Suprapubic skin (tissue), 4 donors: ENCODE measurements at regions not wholly inside any gene's neighbourhood (a gene's known extent, or its start where the extent isn't known, plus 50 kb on each side); places are given as distances from the start of the nearest gene placed in this dataset.

Source experiments
- CTCF ChIP-seq, 2 donors: fragments of 200-600 bp in 1 of 2; fragments of 450-650 bp in 1 of 2; sonication (generic) in 1 of 2; IDR thresholded peaks; one replicate each; pipeline ENCODE4 v1.5.1; 2016 to 2019; ENCODE audit warnings: antibody characterized with exemption in 2 of 2, mild to moderate bottlenecking in 1 of 2, moderate library complexity in 1 of 2
- EP300 ChIP-seq: sonication (generic); formaldehyde crosslinking; IDR thresholded peaks from one replicate; pipeline ENCODE4 v1.6.1; 2017; ENCODE audit warnings: antibody characterized with exemption
- POLR2A ChIP-seq, 2 donors: fragments of 450-650 bp; IDR thresholded peaks; one replicate each; pipeline ENCODE4 v1.6.1; 2017; ENCODE audit warnings: antibody characterized with exemption in 2 of 2, mild to moderate bottlenecking in 2 of 2, moderate library complexity in 2 of 2
- POLR2AphosphoS5 ChIP-seq, 3 donors: sonication (generic); formaldehyde crosslinking; IDR thresholded peaks; one replicate each; pipeline ENCODE4 v1.6.1; 2017; ENCODE audit warnings: antibody characterized with exemption in 3 of 3

- TF ChIP-seq POLR2A (IDR thresholded peaks at IDR 0.05) (no peak), CTCF (IDR thresholded peaks at IDR 0.05) (no peak), POLR2AphosphoS5 (IDR thresholded peaks at IDR 0.05) (no peak), EP300 (no peak)
Measured at GRCh38 chr10:25766213-25766612, 167.8 kb upstream of the MYO3A start.
